ENCODE measurements at regions not wholly inside any gene's neighbourhood (a gene's known extent, or its start where the extent isn't known, plus 50 kb on each side); places are given as distances from the start of the nearest gene placed in this dataset.

DNA sequence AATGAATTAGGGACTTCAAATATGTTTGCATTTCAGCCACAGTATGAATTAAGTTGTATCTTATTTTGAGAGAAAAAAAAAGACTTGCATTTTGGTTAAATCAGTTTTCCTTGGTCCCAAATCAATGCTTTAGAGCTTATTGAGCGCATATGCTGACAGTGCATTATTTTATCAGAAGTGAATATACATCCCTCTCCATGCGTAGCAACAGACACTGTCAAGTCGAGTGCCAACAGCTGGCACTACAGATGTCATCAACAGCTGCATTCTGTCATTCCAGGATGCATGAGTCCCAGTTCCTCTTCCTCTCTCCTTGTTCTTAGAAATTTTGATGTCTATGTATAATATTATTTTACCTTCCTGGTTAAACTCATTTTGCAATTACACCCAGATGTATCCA, 156.1 kb upstream of the FOXB1 start:
- TF ChIP-seq, protein P1, sequence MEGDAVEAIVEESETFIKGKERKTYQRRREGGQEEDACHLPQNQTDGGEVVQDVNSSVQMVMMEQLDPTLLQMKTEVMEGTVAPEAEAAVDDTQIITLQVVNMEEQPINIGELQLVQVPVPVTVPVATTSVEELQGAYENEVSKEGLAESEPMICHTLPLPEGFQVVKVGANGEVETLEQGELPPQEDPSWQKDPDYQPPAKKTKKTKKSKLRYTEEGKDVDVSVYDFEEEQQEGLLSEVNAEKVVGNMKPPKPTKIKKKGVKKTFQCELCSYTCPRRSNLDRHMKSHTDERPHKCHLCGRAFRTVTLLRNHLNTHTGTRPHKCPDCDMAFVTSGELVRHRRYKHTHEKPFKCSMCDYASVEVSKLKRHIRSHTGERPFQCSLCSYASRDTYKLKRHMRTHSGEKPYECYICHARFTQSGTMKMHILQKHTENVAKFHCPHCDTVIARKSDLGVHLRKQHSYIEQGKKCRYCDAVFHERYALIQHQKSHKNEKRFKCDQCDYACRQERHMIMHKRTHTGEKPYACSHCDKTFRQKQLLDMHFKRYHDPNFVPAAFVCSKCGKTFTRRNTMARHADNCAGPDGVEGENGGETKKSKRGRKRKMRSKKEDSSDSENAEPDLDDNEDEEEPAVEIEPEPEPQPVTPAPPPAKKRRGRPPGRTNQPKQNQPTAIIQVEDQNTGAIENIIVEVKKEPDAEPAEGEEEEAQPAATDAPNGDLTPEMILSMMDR (IDR thresholded peaks at IDR 0.05): no peak
- TF ChIP-seq POLR2AphosphoS5 (IDR thresholded peaks at IDR 0.05): no peak
- no peak for TF ChIP-seq POLR2A (IDR thresholded peaks at IDR 0.05)
